ENCODE measurements at regions not wholly inside any gene's neighbourhood (a gene's known extent, or its start where the extent isn't known, plus 50 kb on each side); places are given as distances from the start of the nearest gene placed in this dataset.

DNA sequence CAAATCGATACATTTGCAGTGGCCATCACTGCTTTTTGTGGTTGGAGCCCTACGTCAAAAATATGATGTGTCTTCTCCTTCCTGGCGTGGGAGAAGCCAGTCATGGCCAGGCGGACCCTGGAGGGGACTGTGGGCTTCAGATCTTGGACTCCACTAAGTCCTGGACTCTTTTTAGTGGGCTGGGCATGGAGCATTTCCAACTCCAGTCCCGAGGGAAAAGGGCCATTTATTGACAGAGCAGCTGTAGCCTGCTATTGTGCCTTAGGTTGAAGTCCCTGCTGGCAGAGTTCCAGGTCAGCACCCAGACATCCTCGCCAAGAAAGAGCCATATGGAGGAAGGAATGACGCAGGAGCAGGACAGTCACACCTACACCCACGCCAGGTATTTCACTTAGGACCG, 179.2 kb upstream of the ZNF507 start:
- no peak overlapping the region for H3K9ac ChIP-seq (ENCODE audit: insufficient read depth, low read depth, low read length)
- DNase-seq (ENCODE audit: low spot score): no peak

DNA sequence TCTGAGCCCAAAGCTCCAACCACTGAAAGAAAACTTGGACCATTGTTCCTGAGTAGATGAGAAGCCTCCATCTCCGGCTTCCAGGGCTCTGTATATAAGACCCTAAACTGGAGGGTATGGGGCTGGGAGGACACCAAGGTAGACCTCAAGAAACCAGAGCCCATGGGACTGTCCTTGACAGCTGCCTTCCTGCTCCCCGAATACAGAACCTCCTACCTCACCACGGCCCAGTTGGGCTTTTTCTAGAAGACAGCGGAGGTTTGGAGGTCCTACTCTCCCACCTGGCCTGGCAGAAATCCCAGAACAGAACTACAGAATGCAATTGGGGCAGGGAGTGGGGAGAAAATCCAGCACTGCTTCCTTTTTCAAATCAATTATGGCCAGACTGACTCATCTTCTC, 177.3 kb upstream of the ZNF507 start:
- BruUV-seq (replicated peaks): no TSS peak
- Histone ChIP-seq H3K36me3 (replicated peaks in 1 of 2; ENCODE audit: control insufficient read depth in 1 of 2, insufficient read depth in 2 of 2, low read length in 2 of 2) (no peaks in the 10 kb centered on the region), H3K4me2 (ENCODE audit: low read depth, low read length) (no peak overlapping the region), H3K9me3 (ENCODE audit: low read length) (no peaks in the 10 kb centered on the region), H4K20me1 (ENCODE audit: insufficient read depth, low read length) (no peaks in the 10 kb centered on the region), H2AFZ (ENCODE audit: low read length) (no peak overlapping the region), H3K27me3 (ENCODE audit: control insufficient read depth in 1 of 2, insufficient read depth in 2 of 2, low read length in 2 of 2) (no peaks in the 10 kb centered on the region; a peak in 1 of 5 replicates), H3K27ac (ENCODE audit: extremely low read length, insufficient read depth, low read length) (no peak overlapping the region), H3K4me3 (replicated peaks in 1 of 3; ENCODE audit: insufficient read depth in 1 of 3, low read depth in 2 of 3, low read length in 3 of 3) (no peak overlapping the region), H3K4me1 (ENCODE audit: insufficient read depth, low read length) (no peaks in the 10 kb centered on the region), H3K79me2 (ENCODE audit: insufficient read depth, low read length) (no peaks in the 10 kb centered on the region), H3K9ac (ENCODE audit: insufficient read depth, low read depth, low read length) (no peak overlapping the region)
- no peak for ATAC-seq
- in situ Hi-C loops (cut with HindIII; ENCODE audit: extremely low pct_ligation_motif_present, low pct_unique_long_range_greater_than_20kb): no loop called here
- FAIRE-seq: no peak
- 25% methylated on average over 1 of the region's 4 CpGs for WGBS (ENCODE audit: low lambda C conversion rate)
- intact Hi-C loops (cut with micrococcal nuclease; ENCODE audit: unreplicated experiment): no loop called here
- POLR2A ChIA-PET: no interaction called here
- CTCF ChIA-PET (ENCODE audit: low intra/inter-chr PET ratio, low total read pairs): no interaction called here
- DNase-seq (ENCODE audit: low spot score): no peak
- TF ChIP-seq ZNF670 (CRISPR knock-in tag; IDR thresholded peaks at IDR 0.05; ENCODE audit: borderline replicate concordance): no peak
- no peak for TF ChIP-seq IRX3 (CRISPR knock-in tag; IDR thresholded peaks at IDR 0.05; ENCODE audit: borderline replicate concordance, low read depth)
- TF ChIP-seq IKZF1 (IDR thresholded peaks at IDR 0.05): no peak
- no peak for TF ChIP-seq ZNF430 (CRISPR knock-in tag; IDR thresholded peaks at IDR 0.05)
- no peak for TF ChIP-seq EEA1 (CRISPR knock-in tag; IDR thresholded peaks at IDR 0.05; ENCODE audit: borderline replicate concordance)
- TF ChIP-seq ZNF766 (CRISPR knock-in tag; IDR thresholded peaks at IDR 0.05; ENCODE audit: borderline replicate concordance): no peak
- TF ChIP-seq, protein P1, sequence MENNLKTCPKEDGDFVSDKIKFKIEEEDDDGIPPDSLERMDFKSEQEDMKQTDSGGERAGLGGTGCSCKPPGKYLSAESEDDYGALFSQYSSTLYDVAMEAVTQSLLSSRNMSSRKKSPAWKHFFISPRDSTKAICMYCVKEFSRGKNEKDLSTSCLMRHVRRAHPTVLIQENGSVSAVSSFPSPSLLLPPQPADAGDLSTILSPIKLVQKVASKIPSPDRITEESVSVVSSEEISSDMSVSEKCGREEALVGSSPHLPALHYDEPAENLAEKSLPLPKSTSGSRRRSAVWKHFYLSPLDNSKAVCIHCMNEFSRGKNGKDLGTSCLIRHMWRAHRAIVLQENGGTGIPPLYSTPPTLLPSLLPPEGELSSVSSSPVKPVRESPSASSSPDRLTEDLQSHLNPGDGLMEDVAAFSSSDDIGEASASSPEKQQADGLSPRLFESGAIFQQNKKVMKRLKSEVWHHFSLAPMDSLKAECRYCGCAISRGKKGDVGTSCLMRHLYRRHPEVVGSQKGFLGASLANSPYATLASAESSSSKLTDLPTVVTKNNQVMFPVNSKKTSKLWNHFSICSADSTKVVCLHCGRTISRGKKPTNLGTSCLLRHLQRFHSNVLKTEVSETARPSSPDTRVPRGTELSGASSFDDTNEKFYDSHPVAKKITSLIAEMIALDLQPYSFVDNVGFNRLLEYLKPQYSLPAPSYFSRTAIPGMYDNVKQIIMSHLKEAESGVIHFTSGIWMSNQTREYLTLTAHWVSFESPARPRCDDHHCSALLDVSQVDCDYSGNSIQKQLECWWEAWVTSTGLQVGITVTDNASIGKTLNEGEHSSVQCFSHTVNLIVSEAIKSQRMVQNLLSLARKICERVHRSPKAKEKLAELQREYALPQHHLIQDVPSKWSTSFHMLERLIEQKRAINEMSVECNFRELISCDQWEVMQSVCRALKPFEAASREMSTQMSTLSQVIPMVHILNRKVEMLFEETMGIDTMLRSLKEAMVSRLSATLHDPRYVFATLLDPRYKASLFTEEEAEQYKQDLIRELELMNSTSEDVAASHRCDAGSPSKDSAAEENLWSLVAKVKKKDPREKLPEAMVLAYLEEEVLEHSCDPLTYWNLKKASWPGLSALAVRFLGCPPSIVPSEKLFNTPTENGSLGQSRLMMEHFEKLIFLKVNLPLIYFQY (CRISPR knock-in tag; IDR thresholded peaks at IDR 0.05; ENCODE audit: borderline replicate concordance): no peak
- no peak for TF ChIP-seq ZFX (CRISPR knock-in tag; IDR thresholded peaks at IDR 0.05; ENCODE audit: low read depth)

More for the DNA sequence above, 179.2 kb upstream of the ZNF507 start:
- FAIRE-seq: no peak
- ATAC-seq: no peak
- H3K36me3 ChIP-seq (replicated peaks in 1 of 2; ENCODE audit: control insufficient read depth in 1 of 2, insufficient read depth in 2 of 2, low read length in 2 of 2): no peaks in the 10 kb centered on the region
- H3K4me2 ChIP-seq (ENCODE audit: low read depth, low read length): no peak overlapping the region
- ChIA-PET POLR2A (no interaction called here), CTCF (ENCODE audit: low intra/inter-chr PET ratio, low total read pairs) (no interaction called here)
- no peaks in the 10 kb centered on the region for H4K20me1 ChIP-seq (ENCODE audit: insufficient read depth, low read length)
- in situ Hi-C loops (cut with HindIII; ENCODE audit: extremely low pct_ligation_motif_present, low pct_unique_long_range_greater_than_20kb) (no loop called here), intact Hi-C loops (cut with micrococcal nuclease; ENCODE audit: unreplicated experiment) (no loop called here)
- H2AFZ ChIP-seq (ENCODE audit: low read length): no peak overlapping the region
- no peaks in the 10 kb centered on the region for H3K4me1 ChIP-seq (ENCODE audit: insufficient read depth, low read length)
- no peaks in the 10 kb centered on the region for H3K79me2 ChIP-seq (ENCODE audit: insufficient read depth, low read length)
- 33% methylated on average over 7 of the region's 9 CpGs for WGBS (ENCODE audit: low lambda C conversion rate)
- no peak overlapping the region for H3K4me3 ChIP-seq (replicated peaks in 1 of 3; ENCODE audit: insufficient read depth in 1 of 3, low read depth in 2 of 3, low read length in 3 of 3)
- no peaks in the 10 kb centered on the region for H3K27me3 ChIP-seq (ENCODE audit: control insufficient read depth in 1 of 2, insufficient read depth in 2 of 2, low read length in 2 of 2)
- TF ChIP-seq, protein P2, sequence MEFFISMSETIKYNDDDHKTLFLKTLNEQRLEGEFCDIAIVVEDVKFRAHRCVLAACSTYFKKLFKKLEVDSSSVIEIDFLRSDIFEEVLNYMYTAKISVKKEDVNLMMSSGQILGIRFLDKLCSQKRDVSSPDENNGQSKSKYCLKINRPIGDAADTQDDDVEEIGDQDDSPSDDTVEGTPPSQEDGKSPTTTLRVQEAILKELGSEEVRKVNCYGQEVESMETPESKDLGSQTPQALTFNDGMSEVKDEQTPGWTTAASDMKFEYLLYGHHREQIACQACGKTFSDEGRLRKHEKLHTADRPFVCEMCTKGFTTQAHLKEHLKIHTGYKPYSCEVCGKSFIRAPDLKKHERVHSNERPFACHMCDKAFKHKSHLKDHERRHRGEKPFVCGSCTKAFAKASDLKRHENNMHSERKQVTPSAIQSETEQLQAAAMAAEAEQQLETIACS (CRISPR knock-in tag; IDR thresholded peaks at IDR 0.05): no peak
- no peak for TF ChIP-seq ZNF441 (CRISPR knock-in tag; IDR thresholded peaks at IDR 0.05; ENCODE audit: borderline replicate concordance)
- H3K9me3 ChIP-seq (ENCODE audit: low read length): no peaks in the 10 kb centered on the region
- no peak overlapping the region for H3K27ac ChIP-seq (ENCODE audit: extremely low read length, insufficient read depth, low read length)
- BruUV-seq (replicated peaks): no TSS peak

Data from HepG2 (cell line).